HG02852 (cell line): ENCODE measurements at regions not wholly inside any gene's neighbourhood (a gene's known extent, or its start where the extent isn't known, plus 50 kb on each side); places are given as distances from the start of the nearest gene placed in this dataset.

Experiments used
- ATAC-seq: cut with Tn5 transposase; IDR thresholded peaks from one replicate; pipeline ENCODE4 v1.9.1; 2021; ENCODE audit warnings: mild to moderate bottlenecking, moderate library complexity; ENCODE audit not compliant: unreplicated experiment

GRCh38 chr4:188197566-188197965 is 58.3 kb downstream of the TRIML1 start:
- no peak for ATAC-seq

GRCh38 chr4:188198982-188199792 is 59.9 kb downstream of the TRIML1 start:
- no peak for ATAC-seq

DNA sequence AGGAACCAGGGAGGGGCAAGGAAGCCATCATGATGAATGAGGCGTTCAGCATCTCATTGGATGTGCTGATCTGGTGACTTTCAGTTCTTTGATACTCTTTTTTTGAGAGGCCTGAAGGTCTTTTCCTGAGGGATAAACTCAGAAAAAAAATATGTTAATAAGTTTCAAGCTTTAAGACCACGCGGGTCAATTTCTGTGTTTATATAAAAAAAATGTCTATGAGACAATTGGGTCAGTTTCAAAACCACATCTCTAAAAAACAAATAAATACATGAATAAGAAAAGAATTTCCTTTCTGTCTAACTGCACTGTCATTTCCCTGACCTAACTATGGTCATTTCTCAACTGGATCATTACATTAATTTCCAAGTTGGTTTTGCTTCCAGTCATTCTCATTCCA is 62.6 kb downstream of the TRIML1 start:
- no peak for ATAC-seq

GRCh38 chr4:188206783-188207182 is 67.5 kb downstream of the TRIML1 start:
- ATAC-seq: no peak

DNA sequence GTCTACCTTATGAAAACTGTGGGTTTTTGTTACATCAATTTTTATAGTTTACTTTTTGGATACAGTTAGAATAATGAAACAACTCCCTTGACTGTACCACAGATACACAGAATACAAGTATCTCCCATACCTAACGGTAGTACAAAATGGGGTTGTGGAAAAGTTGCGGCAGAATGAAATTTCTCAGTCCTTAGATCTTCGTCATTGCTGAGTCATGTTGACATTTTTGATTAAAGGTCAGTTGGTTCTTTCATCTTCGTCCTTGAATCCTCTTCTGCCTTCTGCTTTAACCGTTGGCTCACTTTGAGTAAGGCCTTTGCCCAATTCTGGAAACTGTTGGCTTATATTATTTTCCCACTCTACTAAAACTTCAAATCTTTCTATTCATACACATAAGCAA is 75.6 kb downstream of the TRIML1 start:
- ATAC-seq: no peak

GRCh38 chr4:188218392-188218791 is 79.2 kb downstream of the TRIML1 start:
- no peak for ATAC-seq

DNA sequence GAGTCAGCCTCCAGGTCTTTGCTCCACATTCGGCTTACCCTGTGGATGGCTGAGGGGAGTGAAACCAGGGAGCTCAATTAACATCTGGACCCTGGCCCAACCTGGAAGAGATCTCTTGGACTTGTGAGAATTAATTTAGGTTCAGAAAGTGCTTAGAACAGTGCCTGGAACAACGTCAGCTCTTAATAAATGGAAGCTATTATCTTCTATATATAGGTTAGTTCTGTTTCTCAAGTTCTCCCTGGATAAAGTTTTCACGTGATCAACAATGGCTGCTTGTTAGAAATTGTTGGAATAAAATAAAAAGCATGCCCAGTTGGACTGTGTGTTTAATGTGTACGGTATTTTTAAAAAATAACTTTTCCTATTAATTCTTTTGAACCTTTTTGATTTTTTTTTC is 80.8 kb downstream of the TRIML1 start:
- no peak for ATAC-seq

GRCh38 chr4:188221090-188221489 is 81.8 kb downstream of the TRIML1 start:
- ATAC-seq: no peak

DNA sequence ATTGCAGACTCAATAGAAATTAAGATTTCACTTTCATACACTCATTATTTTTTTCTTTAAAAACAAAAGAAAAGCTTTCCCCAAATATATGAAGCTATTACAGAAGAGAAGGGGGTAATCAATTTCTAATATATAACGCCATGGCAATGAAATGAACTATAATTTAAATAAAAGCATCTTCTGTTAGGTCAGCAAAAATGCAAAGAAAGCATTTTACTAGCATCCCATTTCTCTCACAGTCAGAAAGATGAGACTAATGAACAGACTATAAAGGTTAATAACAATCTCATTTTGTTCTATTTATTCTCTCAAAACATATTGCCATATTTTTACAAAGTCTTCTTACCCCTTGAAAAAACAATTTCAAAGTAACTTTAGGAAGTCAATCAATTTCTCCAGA is 89.0 kb downstream of the TRIML1 start:
- no peak for ATAC-seq

DNA sequence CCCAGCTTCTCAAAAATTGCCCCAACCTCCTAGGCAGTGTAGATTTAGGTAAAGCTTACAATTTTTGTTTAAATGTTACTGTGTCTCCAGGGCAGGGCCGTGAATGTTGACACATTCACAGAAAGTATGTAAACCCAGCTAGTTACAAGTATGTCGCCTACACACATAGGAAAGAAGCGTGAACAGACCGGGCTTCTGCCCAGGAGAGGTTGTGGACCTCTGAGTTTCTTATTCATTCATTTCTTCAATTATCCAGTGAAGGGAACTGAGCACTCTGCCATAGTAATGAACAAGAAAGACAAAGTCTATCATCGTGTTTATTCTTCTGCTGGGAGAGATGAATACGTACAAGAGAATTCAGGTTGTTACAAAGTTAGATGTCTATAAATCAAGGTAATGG is 93.2 kb downstream of the TRIML1 start:
- no peak for ATAC-seq

- no peak for ATAC-seq
These were observed 102.8 kb downstream of the TRIML1 start for GRCh38 chr4:188242041-188242440.

GRCh38 chr4:188245651-188246050 is 106.4 kb downstream of the TRIML1 start:
- no peak for ATAC-seq

DNA sequence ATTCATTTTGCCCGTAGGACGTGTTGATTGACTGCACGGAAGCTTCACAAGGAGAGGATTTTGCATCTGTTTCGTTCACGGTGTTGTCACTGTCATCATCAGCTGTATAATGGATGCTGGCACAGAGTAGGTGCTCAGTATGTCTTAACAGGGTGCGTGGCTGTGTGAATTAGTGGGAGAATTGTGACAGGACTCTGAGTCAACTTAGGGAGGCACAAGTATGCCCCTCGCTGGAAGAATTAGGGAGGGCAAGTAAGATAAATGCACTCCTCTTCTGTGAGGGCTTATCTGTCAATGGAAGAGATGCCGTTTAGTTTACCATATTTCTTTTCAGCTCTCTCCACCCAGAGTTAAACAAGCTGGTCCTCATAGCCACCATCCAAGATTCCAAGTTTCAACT is 107.2 kb downstream of the TRIML1 start:
- ATAC-seq: no peak

DNA sequence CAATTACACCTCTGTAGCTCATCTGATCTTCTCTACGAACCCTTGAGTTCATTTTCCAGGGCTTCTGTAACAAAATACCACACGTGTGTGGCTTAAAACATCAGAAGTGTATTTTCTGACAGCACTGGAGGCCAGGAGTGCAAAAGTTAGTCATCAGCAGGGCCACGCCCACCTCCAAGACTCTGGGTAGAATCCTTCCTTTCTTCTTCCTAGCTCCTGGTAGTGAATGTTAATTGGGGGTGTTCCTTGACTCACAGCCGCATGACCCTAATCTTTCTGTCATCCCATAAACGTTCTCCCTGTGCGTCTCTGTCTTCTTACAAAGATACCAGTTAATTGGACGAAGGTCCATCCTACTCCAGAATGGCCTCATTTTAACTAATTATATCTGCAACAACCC is 115.0 kb downstream of the TRIML1 start:
- no peak for ATAC-seq

DNA sequence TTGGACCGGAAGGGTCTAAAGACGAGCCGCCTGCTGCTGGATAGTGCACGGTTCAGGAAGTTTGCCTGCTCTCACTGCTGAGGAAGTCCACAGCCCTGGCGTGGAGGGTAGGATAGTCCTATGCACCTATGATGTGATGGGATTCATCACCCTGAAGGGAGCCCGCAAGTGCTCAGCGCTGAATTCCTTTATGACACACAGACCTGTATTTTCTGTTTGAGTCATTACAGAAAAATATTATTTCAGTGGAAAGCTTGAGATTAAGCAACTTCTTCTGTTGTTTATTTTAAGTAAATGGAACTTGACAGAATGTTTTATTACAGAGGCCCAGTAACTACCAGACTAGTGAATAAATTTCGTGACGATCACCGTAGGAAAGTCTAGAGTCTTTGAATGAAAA is 123.2 kb downstream of the TRIML1 start:
- no peak for ATAC-seq

DNA sequence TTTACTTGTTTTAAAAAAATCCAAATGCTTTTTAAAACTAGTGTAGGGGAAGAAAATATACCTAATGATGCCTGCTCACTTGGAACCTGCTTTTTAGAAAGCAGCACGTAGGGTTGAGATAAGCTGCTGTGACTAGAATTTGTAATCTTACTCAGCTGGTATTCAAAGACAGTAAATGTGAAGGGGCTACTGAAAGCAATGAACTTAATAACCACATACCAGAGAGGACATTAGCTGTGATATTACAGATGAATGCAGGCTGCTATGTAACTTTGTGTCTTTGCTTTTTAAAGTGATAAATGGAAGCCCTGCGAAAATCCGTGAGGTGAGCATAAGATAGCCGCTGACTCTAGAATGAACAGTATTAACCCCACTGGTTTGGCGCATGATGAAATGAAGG is 124.1 kb downstream of the TRIML1 start:
- ATAC-seq: no peak

- no peak for ATAC-seq
These were observed 127.1 kb downstream of the TRIML1 start for GRCh38 chr4:188266386-188266785.

DNA sequence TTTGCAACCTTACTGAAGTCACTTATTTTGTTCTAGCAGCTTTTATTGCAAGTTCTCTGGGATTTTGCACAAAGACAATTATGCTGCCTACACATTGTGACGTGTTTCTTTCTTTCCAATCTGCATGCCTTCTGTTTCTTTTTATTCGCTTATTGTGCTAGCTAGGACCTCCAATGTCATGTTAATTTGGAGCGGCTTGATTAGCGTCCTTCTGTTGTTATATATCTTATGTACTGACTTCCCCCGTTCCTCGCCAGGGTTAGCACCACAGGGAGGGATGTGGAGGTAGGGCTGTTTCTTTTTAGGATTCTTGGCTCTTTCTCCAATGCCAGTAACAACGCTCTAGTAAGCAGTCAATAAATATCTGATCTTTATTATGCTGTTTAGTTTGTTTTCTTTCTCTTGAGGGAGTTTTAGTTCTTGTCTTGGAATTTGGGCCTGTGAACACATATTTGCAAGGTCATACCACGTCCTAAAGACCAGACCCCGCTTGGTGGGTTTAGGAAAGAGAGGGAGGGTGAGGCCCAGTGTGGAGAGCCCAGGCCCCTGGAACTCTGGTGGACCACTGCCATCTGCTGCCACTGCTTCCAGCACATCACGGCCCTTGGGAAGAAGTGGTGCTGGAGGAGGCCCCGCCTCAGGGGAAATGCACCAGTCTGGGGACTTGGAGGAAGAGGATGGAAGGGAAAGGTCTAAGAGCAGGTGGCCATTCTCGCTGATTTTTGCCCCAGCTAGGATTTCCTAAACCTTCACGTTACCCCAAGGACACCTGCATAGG is 129.1 kb downstream of the TRIML1 start:
- no peak for ATAC-seq

DNA sequence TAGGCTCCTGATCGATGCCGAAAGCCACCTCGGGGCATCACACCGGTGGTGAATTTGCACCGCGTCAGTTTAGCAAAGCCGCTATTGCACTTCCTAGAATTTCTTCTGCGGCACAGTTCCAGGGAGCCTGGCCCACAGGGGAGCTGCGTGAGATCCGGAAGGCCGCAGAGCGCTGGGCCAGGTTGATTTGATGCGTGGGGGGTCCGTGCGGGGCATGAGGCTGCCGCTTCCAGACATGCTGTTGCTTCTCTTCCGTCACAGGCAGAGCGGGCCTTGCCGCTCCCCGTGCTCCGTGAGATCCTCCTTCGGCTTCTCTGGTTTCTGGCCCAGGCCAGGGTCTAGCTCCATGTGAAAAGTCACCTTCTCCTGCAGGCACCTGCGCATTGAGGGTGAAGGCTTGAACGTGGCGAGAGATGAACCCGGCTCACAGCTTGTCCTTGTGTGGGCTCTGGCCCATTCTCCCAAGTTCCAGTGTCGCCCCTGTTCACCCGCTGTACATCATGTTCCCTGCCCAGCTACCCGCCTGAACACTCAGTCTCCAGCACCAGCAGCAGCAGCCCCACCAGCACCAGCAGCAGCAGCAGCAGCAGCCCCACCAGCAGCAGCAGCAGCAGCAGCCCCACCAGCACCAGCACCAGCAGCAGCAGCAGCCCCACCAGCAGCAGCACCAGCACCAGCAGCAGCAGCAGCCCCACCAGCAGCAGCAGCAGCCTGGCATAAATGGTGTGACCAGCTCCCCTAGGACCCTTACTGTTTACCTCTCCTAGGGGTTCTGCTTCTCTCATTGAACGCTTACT is 131.2 kb downstream of the TRIML1 start:
- ATAC-seq: no peak

DNA sequence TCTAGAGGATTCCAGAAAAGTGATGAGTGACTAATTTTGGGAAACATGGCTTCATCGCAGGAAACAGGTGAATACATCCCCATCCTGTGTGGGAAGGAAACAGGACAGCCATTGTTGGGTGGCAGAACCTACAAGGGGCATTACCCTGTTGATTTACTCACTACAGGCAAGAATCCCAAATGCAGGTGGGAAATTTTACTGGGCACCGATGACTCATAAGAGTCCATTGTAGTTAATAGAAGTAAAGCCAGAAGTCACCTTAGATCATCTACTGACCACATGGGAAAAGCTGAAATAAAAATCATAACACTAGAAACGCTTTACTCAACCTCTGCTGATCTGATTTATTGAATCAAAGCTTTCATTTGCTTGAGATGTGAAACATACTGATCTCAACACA is 136.4 kb downstream of the TRIML1 start:
- no peak for ATAC-seq

GRCh38 chr4:188279184-188279583 is 139.9 kb downstream of the TRIML1 start:
- ATAC-seq: no peak
